ENCODE measurements at regions not wholly inside any gene's neighbourhood (a gene's known extent, or its start where the extent isn't known, plus 50 kb on each side); places are given as distances from the start of the nearest gene placed in this dataset.

GRCh38 chr7:108650467-108650866 lies 80.8 kb downstream of the DNAJB9 start:
- TF ChIP-seq POLR2A (IDR thresholded peaks at IDR 0.05) = no peak
- TF ChIP-seq, protein P1, sequence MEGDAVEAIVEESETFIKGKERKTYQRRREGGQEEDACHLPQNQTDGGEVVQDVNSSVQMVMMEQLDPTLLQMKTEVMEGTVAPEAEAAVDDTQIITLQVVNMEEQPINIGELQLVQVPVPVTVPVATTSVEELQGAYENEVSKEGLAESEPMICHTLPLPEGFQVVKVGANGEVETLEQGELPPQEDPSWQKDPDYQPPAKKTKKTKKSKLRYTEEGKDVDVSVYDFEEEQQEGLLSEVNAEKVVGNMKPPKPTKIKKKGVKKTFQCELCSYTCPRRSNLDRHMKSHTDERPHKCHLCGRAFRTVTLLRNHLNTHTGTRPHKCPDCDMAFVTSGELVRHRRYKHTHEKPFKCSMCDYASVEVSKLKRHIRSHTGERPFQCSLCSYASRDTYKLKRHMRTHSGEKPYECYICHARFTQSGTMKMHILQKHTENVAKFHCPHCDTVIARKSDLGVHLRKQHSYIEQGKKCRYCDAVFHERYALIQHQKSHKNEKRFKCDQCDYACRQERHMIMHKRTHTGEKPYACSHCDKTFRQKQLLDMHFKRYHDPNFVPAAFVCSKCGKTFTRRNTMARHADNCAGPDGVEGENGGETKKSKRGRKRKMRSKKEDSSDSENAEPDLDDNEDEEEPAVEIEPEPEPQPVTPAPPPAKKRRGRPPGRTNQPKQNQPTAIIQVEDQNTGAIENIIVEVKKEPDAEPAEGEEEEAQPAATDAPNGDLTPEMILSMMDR (IDR thresholded peaks at IDR 0.05) = no peak
